AG10803 (cell line): ENCODE measurements at regions not wholly inside any gene's neighbourhood (a gene's known extent, or its start where the extent isn't known, plus 50 kb on each side); places are given as distances from the start of the nearest gene placed in this dataset.

Source experiments
- DNase-seq: peaks from one replicate; pipeline ENCODE4 v3.0.0; 2010; ENCODE audit warnings: low read depth
- H3K4me3 ChIP-seq: 2 replicates; pipeline ENCODE4 v1.5.1; 2011; ENCODE audit warnings: mild to moderate bottlenecking, low read length, control low read depth
- TF ChIP-seq, protein P1 (sequence below): conservative IDR thresholded peaks from 2 replicates; pipeline ENCODE4 v1.5.1; 2011; ENCODE audit warnings: mild to moderate bottlenecking, low read length, control low read depth, inconsistent platforms

DNA sequence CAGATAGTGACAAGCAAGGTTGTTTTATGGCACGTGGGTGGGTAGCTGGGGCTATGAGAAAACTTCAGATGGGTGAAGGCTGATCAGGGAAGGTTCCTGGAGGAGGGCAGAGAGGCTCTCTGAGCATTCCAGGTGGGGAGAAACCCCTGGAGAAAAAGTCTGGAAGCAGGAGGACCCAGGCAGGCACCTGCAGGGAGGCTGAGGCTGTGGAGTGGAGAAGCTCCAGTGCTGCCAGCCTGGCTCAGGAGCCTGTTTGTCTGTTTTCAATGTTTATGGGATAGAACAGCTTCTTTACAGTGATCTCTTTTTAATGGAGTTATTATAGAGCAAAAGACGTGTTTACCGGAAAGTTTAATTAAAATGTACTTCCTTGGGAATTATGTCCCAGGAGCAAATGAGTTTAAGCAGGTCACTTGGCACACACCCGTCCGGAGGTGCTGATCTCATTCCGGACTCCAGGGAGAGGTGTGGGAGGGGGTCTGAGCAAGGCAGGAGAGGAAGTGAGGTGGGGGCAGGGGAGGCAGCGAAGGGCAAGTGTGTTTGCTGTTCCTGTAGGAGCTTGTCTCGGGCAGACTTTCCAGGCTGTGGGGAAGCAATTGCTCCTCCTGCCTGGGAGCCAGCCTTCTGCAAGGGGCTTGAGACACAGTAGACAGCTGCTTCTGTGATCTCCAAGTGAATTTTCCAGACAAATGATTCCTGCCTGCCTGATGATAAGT, 239.5 kb downstream of the MYCN start:
- TF ChIP-seq, protein P1, sequence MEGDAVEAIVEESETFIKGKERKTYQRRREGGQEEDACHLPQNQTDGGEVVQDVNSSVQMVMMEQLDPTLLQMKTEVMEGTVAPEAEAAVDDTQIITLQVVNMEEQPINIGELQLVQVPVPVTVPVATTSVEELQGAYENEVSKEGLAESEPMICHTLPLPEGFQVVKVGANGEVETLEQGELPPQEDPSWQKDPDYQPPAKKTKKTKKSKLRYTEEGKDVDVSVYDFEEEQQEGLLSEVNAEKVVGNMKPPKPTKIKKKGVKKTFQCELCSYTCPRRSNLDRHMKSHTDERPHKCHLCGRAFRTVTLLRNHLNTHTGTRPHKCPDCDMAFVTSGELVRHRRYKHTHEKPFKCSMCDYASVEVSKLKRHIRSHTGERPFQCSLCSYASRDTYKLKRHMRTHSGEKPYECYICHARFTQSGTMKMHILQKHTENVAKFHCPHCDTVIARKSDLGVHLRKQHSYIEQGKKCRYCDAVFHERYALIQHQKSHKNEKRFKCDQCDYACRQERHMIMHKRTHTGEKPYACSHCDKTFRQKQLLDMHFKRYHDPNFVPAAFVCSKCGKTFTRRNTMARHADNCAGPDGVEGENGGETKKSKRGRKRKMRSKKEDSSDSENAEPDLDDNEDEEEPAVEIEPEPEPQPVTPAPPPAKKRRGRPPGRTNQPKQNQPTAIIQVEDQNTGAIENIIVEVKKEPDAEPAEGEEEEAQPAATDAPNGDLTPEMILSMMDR: no peak

DNA sequence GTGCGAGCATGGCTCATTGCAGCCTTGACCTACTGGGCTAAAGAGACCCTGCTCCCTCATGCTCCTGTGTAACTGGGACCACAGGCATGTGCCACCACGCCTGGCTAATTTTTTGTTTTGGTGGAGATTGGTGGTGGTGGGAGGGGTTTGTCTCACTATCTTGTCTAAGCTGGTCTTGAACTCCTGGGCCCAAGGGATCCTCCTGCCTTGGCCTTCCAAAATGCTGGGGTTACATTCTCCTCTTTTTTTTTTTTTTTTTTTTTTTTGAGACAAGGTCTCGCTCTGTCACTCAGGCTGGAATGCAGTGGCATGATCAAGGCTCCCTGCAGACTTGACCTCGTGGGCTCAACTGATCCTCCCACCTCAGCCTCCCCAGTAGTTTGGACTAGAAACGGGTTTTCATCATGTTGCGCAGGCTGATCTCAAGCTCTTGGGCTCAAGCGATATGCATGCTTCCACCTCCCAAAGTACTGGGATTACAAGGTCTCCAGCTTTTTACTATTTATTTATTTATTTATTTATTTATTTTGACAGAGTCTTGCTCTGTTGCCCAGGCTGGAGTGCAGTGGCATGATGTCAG, 238.3 kb downstream of the MYCN start:
- no peak overlapping the region for H3K4me3 ChIP-seq
- TF ChIP-seq, protein P1: no peak
- DNase-seq: no peak

More for the DNA sequence above, 239.5 kb downstream of the MYCN start:
- DNase-seq: no peak
- H3K4me3 ChIP-seq: no peak overlapping the region

DNA sequence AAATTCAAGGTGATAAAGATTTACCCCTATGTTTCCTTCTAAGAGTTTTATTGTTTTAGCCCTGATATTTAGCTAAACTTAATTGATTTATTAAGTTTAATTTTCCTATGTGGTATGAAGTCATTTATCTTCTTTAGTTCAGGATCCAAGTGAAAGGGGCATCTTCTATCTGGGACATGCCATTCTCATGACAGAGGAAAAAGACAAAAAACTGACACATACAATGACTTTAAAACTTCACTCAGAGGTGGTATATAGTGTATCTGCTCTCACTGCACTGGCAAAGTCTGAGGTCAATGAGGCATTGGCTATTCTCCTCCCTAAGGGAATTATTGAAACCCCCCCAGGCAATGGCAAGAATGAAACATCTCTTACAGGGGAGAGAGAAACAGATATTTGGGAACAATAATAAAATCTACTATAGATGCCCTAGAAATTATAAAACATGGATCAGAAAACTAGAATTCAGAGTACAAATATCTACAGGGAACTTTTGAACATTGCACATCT, 237.4 kb downstream of the MYCN start:
- DNase-seq: no peak
- TF ChIP-seq, protein P1: no peak
- H3K4me3 ChIP-seq: no peak overlapping the region

DNA sequence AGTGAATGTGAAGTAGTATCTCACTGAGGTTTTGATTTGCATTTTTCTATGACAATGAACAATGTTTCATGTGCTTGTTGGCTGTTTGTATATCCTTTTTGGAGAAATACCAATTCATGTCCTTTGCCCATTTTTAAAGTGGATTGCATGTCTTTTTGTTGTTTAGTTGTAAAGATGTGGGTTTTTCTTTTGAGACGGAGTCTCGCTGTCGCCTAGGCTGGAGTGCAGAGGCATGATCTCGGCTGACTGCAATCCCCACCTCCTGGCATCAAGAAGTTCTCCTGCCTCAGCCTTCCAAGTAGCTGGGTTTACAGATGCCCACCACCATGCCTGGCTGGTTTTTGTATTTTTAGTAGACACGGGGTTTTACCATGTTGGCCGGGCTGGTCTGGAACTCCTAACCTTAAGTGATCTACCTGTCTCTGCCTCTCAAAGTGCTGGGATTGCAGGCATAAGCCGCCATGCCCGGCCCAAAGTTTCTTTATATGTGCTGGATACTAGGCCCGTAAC, 236.7 kb downstream of the MYCN start:
- TF ChIP-seq, protein P1: no peak
- H3K4me3 ChIP-seq: no peak overlapping the region
- DNase-seq: no peak

DNA sequence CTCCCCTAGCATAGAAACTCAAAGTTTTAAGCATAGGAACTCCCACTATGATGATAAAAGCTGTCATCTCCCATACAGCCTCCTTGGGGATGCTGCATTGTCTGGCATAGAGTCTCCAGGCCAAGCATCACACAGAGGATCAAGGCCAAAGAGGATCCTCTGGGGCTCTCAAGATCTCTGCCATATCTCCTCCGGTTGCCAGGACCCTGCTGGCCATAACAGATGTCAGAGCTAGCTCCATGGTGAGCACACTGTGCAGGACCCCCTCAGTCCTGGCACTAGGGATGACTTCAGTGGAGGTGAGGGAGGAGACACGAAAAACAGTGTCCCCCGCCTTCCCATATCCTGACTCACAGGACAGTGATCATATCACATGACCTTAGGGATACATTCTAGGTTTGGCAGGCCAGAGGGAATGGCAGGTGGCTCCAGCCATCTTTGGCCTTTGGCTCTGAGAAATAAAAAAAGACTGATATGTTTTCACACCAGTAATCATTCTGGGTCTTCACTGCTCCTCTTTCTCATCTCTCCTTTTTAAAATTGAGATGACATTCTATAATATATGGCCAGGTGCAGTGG, 235.0 kb downstream of the MYCN start:
- DNase-seq: no peak
- TF ChIP-seq, protein P1: no peak
- H3K4me3 ChIP-seq: no peak overlapping the region

DNA sequence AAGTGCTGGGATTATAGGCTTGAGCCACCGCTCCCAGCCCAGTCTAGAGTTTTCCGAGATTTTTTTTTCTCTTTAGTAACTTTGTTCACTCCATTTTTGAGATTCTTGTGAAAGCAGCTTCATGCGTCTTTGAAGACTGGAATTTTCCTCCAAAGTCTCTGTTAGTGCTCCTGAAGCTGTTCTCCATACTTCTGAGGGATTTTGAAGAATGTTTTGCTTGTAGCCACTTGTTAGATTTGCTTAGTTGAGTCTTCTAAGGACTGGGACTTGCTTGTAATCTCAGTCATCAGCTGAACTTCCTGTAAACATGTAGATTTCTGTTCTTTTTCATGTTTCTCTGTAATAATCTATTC, 234.3 kb downstream of the MYCN start:
- DNase-seq: no peak
- H3K4me3 ChIP-seq: no peak overlapping the region
- TF ChIP-seq, protein P1: no peak
